GM18508 (cell line): ENCODE measurements at regions not wholly inside any gene's neighbourhood (a gene's known extent, or its start where the extent isn't known, plus 50 kb on each side); places are given as distances from the start of the nearest gene placed in this dataset.
"Not testable (repeated sequence)": the region's sequence is repeated elsewhere in the genome, so short reads cannot be mapped to it uniquely, and the experiment has no call there.

Experiments used
- ATAC-seq: cut with Tn5 transposase; IDR thresholded peaks from one replicate; pipeline ENCODE4 v1.9.1; 2021; ENCODE audit warnings: moderate number of reproducible peaks; ENCODE audit not compliant: insufficient read depth, unreplicated experiment

- ATAC-seq, result no peak
Measured at GRCh38 chr6:11412011-11412424, 125.5 kb upstream of the TMEM170B start.

GRCh38 chr6:11411593-11411992, 126.0 kb upstream of the TMEM170B start:
- ATAC-seq, result no peak

- ATAC-seq, result peak; percentile 49
Measured at GRCh38 chr6:11410539-11411307, 126.8 kb upstream of the TMEM170B start.

DNA sequence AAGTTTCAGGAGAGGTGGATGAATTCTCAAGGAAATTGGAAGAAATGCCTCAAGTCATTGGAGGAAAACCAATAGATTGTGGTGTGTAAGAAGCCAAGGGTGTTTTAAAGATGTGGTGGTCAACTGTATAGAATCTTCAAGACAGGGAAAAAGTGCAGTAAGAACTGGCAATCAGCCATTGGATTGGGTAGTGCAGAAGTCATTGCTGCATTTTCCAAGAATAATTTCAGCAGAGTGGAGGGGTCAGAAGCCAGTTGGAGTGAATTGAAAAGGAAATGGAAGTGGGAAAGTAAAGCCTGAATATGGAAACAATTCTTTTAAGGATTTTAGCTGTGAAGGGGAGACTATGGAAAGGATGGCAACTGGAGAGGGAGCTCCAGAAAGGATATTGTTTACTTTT, 128.2 kb upstream of the TMEM170B start:
- no peak for ATAC-seq

DNA sequence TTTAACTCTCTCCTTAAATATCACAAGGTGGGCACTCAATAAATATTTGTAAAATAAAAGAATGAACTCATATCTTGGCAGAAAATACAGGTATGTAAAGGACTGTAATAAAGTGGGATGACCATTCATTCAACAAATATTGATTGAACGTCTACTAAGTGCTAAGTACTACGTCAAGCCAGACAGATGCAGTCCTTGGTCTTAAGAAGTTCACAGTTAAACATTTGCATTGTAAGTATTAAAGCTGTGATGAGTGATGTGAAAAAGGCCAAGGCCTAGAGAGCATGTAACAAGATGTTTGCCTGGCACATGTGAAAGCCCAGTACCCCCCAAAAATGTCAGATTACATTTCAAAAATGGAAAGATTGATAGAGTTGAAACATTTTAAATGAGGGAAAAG, 130.1 kb upstream of the TMEM170B start:
- no peak for ATAC-seq

GRCh38 chr6:11404838-11405237, 132.7 kb upstream of the TMEM170B start:
- ATAC-seq, result no peak

DNA sequence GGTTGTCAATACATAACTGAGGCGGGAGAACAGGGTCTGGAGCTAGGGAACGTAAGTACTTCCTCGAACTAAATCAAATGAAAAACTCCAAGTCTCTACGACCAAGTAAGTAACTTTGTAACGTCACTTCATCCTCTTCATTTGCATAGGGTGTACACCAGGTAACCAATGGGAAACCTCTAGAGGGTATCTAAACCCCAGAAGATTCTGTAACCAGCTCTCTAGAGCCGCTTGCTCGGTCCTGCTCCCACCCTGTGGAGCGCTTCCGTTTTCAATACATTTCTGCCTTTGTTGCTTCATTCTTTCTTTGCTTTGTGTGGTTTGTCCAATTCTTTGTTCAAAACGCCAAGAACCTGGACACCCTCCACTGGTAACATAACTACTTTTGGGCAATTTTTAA, 133.5 kb upstream of the TMEM170B start:
- no peak for ATAC-seq

DNA sequence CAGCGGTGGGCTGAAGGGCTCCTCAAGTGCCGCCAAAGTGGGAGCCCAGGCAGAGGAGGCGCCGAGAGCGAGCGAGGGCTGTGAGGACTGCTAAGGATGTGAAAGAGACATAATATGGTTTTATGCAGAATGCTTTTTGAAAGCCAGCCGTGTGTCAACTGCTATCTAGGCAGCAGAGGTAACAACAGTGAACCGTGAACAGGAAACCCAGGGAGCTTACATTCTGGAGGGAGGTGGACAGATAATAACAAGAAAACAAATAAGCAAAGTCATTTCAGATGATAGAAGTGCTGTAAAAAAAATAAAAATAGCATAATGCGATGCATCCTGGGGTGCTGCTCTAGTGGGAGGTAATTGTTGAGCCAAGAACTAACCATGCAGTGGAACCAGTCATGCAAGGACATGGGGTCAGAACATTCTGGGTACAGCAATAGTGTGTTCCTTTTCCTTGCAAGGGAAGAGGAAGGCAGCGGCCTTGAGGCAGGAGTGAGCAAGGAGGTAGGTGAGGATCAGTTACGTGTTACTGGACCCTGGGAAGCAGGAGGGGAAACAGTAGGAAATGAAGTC, 134.4 kb upstream of the TMEM170B start:
- ATAC-seq, result no peak

- ATAC-seq, result not testable (repeated sequence)
Measured at GRCh38 chr6:11402581-11402980, 135.0 kb upstream of the TMEM170B start.

GRCh38 chr6:11401954-11402353, 135.6 kb upstream of the TMEM170B start:
- ATAC-seq, result not testable (repeated sequence)

GRCh38 chr6:11398451-11399326, 138.9 kb upstream of the TMEM170B start:
- no peak for ATAC-seq

DNA sequence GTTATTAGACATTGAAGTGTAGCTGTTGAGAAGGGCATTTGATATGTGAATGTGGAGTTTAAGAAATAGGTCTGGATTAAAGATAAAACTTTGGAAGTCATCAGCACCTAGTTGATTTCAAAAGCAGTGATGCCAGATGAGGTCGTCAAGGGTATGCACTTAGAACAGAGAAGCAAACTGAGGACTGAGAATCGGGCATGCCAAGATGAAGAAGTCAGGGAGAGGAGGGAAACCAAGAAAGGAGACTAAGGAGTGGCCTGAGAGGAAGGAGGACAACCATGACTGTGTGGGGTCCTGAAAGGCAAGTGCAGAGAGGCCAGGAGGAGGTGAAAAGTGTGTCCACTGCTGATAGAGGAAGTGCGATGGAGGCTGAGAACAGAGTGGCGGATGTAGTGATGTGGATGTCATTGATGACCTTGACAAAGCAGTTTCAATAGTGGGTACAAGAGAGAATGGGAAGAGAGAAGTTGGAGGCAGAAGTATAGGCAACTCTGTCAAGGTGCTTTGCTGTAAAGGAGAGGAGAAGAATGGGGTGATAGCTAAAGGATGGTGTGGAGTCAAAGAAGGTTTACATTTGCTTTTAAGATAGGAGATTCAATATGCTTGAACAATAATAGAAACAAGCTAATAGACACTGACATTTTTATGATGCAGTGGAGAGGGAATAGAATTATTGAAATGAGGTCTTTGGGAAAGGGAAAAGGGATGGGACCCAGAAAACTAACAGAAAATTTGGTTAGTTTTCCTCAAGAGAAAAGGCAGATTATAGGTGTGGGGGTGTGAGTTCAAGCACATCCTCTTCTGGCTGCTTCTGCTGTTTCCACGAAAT, 139.7 kb upstream of the TMEM170B start:
- ATAC-seq, result no peak

DNA sequence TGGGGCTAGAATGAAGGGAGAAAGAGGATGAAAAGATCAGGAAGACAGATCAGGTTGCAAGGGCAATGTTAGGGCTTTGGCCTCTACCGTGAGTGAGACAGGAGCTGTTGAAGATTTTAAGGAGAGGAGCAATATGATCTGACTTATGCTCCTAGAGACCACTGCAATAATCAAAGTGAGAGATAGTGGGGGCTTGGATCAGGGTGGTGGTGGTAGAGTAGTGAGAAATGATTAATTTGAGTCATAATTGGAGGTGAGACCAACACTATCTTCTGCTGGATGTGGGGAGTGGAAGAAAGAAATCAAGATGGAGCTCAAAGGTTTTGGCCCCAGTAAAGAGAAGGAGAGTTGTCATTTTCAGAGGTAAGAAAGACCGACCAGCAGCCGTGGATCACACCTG, 140.7 kb upstream of the TMEM170B start:
- no peak for ATAC-seq

DNA sequence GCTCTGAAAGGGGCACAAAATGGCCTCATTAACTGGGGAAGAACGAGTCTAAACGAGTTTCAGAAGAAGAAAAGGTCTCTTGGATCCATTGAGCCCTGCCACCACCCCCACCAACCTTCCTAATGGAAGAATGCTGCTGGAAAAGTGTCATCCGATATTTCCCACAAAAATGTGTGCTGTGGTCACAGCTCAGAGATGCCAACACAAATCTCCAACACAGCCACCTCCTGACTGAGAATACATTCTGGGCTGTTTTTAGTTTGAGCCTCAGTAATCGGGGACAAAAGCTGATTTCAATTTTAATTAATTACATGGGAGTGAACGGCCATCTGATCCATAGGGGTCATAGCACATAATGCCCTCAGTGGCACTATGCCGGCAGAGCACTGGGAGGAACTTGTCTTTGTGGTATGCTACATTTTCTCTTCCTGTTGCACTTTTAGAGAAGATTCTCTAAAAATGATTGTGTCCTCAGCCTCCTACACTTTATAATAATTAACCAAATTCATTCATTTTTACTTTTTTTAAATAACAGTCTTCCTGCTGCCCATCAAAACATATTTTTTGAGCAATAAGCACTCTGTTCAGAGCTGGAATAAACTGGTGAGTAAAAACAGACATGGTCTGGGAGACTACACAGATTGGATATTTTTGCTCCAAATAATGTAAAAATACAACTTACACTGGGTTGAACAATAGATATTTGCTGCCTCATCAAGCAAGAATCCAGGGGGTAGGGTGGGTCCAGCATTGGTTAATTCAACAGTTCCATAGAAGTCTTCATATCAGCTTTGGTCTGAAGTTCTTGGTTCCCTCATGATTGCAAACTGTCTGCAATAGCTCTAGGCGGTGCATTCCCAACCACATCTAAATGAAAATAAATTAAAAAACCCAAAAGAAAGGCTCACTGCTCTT, 143.6 kb upstream of the TMEM170B start:
- no peak for ATAC-seq

GRCh38 chr6:11392778-11393507, 144.6 kb upstream of the TMEM170B start:
- no peak for ATAC-seq

DNA sequence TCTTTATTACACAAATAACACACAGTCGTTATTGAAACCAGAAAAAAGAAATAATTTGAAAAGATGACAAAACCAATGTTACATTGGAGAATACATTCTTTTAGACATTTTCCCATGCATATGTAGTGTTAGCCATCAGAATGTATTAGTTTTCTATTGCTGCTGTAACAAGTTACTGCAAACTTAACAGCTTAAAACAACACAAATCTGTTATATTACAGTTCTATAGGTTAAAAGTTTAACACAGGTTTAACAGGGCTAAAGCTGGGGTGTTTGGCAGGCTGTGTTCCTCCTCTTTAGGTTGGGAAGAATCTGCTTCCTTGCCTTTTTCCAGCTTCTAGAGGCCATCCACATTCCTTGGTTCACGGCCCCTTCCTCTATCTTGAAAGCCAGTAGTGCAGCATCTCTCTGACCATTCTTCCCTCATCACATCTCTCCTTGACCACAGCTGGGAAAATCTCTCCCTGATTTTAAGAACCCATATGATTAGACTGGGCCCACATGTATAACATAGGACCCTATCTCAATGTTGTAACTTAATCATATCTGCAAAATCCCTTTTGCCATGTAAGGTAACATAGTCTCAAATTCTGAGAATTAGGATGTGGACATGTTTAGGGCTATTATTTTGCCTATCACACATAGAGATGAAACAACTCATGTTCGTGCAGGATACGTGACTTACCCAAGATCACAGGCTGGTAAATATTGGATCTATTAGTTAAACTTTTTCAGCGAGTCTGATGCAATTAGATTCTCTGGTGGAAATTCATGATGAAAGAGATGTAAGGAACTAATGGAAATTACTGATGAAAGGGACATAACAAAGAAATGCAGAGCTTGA, 145.4 kb upstream of the TMEM170B start:
- no peak for ATAC-seq

GRCh38 chr6:11389977-11390376, 147.6 kb upstream of the TMEM170B start:
- ATAC-seq, result no peak
